ENCODE measurements at regions not wholly inside any gene's neighbourhood (a gene's known extent, or its start where the extent isn't known, plus 50 kb on each side); places are given as distances from the start of the nearest gene placed in this dataset.
"Not testable (repeated sequence)": the region's sequence is repeated elsewhere in the genome, so short reads cannot be mapped to it uniquely, and the experiment has no call there.

GRCh38 chr5:17087035-17087434, 130.4 kb upstream of the BASP1 start:
- no peak for DNase-seq (ENCODE audit: low spot score)

- DNase-seq (ENCODE audit: low spot score): no peak
Observed at GRCh38 chr5:17088051-17088450, 129.4 kb upstream of the BASP1 start.

GRCh38 chr5:17089001-17089400, 128.4 kb upstream of the BASP1 start:
- DNase-seq (ENCODE audit: low spot score): no peak

DNA sequence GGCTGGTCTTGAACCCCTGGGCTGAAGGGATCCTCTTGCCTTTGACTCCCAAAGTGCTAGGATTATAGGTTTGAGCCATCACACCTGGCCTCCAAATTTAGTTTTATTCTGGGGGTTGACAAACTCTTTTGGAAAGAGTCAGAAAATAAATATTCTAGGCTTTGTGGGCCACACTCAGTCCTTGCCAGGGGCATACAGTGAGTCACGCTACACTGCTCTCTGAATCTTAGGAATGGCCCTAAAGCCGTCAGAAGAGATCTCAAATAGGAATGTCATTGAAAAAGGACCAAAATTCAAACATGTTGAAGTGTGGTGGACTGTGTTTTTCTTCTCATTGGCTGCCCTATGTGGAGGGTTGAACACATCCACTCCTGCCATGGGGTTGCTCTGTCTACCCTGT, 127.7 kb upstream of the BASP1 start:
- DNase-seq (ENCODE audit: low spot score): no peak

DNA sequence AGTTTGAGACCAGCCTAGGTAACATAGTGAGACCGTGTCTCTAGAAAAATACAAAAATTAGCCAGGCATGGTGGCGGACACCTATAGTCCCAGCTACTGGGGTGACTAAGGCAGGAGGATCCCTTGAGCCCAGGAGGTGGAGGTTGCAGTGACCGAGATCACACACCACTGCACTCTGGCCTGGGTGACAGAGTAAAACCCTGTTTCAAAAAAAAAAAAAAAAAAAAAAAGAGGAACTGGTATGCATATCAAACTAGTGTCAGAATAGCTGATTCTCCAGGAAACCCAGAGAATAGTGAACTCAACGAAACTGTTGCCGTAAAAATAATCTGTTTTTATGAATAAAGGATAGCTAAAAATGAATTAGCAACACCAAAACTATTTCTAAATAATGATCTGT, 126.6 kb upstream of the BASP1 start:
- DNase-seq (ENCODE audit: low spot score): no peak

- no peak for DNase-seq (ENCODE audit: low spot score)
Observed at GRCh38 chr5:17094830-17095229, 122.6 kb upstream of the BASP1 start.

DNA sequence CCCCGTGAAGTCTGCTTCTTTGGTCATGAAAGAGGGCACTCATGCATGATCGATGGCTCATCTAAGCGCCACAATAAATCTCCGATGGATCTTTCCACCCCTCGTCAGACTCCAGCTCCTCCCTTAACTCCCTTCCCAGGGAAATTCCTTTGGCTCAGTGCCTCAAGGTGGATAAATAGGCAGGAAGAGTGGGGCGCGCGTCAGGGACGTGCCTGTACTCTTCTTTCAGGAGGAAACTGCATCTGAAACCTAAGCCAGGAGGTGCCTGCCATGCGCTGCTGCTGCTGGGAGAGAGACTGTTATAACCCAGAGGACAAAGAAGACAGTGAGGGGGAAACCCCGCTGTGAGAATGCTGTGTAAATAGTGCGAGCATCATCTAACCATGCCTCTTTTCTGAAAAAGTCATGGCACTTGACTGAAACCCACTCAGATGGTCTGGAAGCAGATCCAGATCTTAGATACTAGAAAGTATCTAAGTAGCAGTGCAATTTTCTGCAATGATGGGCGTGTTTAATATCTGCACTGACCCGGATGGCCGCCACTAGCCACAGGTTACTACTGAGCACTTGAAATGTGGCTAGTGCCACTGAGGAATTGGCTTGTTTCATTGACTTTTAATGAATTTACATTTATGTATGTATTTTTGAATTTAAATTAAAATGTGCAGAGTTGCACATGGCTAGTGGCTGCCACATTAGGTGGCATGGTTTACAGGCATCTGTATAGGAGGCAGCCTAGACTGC, 120.3 kb upstream of the BASP1 start:
- no peak for DNase-seq (ENCODE audit: low spot score)

DNA sequence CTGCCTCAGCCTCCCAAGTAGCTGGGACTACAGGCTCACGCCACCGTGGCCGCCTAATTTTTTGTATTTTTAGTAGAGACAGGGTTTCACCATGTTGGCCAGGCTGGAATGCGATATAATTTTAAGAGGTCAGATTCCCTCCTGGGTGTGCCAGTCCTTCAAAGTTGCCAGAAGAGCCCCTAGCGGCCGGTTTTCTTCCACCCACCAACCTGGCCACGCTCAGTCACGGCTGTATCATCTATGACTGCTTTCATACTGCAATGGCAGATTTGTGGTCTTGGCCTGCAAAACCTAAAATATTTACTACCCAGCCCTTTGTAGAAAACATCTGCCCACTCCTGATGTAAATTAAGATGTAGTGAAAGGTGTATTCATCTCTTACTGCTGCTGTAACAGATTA, 117.5 kb upstream of the BASP1 start:
- no peak for DNase-seq (ENCODE audit: low spot score)

- no peak for DNase-seq (ENCODE audit: low spot score)
Observed at GRCh38 chr5:17103461-17103860, 114.0 kb upstream of the BASP1 start.

DNA sequence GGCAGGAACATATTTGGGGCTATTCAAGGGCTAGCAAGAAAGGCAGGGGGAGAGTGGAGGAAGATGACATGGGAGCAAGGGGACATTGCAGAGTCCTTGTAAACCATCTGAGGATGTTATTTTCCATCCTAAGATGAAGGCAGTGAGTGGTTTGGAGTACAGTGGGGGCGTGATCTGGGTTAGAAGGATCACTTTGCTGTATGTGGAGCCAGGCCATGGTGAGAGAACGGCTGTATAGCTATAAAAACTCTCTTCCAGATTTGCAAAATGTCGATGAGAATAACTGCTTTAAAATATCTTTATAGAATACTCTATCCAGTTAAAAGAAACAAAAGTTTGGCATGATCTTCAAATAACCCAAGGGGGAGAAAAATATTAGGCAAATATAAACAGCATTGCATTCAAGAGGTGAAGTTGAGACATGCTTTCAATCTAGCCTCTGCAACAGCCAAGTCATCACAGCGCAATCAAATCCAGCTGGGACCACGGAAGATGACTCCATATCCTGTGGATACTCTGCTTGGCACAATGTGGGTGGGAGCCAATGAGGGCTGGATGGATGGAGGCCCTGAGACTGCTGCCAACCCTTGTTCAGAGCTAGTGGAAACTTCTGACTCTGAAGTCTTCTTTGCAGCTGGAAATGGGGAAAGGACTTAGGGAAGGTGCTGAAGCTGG, 111.5 kb upstream of the BASP1 start:
- DNase-seq (ENCODE audit: low spot score): peak; percentile 55

GRCh38 chr5:17106521-17106920, 110.9 kb upstream of the BASP1 start:
- DNase-seq (ENCODE audit: low spot score): no peak

DNA sequence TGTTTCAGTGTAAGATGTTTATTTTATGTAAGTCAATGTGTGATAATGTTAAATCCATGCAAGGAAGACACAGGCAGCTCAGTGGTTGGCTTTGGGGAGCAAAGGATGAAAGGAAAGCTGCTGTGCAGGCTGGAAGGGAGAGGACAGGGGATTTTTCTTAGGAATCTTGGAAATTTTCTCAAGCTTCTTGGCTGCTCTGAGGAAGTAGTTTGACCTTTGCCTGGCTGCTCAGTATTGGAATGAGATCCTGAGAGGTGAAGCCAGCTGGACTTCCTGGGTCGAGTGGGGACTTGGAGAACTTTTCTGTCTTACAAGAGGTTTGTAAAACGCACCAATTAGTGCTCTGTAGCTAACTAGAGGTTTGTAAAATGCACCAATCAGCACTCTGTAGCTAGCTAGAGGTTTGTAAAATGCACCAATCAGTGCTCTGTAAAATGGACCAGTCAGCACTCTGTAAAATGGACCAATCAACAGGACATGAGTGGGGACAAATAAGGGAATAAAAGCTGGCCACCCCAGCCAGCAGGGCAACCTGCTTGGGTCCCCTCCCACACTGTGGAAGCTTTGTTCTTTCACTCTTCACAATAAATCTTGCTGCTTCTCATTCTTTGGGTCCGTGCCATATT, 105.2 kb upstream of the BASP1 start:
- not testable (repeated sequence) for DNase-seq (ENCODE audit: low spot score)

DNA sequence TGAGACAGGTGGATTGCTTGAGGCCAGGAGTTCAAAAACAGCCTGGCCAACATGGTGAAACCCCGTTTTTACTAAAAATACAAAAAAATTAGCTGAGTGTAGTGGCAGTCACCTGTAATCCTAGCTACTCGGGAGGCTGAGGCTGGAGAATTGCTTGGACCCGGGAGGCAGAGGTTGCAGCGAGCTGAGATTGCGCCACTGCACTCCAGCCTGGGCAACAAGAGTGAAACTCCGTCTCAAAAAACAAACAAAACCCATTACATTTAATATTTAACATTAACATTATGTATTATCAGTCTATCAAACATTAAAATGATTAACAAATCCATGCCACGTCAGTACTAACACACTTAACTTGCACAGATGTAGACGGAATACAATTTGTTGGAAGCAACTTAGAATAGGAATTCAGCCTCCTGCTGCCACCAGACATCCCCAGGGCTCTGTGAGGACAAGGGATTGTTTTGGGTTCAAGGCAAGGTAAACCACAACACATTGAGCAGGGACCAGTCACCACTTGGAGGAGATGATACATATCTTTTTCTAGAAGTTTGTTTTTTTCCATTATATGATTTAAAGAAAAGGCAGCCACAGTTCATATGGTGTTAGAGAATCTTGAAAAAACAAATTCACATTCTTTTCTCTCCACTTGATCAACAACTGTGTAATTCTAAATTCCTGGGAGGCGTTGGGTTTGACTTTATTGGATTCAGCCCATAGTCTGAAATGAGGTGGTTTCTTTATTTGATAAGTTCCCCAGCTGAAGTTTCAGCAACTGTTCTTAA, 104.1 kb upstream of the BASP1 start:
- DNase-seq (ENCODE audit: low spot score): no peak

DNA sequence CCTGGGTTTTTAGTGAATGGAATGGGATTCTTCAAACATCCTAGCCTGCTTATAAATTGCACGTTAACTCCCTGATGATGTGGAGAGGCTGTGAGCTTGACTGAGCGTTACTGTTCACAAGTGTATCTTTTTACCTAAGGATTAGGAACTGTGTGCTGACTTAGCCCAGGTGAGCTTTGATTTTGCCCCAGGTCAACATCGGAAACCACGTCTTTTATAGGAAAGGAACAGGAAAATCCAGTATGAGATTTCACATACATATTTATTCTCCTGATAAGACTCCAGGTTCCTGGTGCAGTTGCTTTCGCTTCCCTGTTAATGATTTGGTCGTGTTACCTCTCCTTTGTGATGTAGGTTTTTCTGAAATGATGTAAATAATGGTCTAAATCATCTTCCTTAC, 103.2 kb upstream of the BASP1 start:
- no peak for DNase-seq (ENCODE audit: low spot score)

- no peak for DNase-seq (ENCODE audit: low spot score)
Observed at GRCh38 chr5:17114715-17115599, 102.5 kb upstream of the BASP1 start.

GRCh38 chr5:17115855-17116254, 101.6 kb upstream of the BASP1 start:
- no peak for DNase-seq (ENCODE audit: low spot score)

DNA sequence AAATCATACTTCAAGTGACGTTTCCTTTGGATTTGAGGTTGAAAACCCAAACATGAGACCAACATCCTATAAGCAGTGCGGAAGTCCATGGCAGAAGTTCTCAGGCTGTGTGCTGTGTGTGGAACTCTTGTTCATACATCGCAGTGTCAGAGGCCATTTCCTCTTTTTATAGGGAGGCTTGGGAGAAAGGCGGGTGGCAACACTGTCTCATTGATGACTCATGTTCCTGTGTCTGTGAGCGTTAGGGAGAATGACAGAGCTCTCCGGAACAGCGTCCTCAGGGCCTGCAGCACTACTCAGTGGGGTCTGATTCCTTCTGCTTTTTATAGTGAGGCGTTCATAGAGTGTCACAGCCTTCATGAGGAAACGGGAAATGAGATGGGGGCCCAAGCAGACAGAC, 98.8 kb upstream of the BASP1 start:
- peak; percentile 99 for DNase-seq (ENCODE audit: low spot score)

DNA sequence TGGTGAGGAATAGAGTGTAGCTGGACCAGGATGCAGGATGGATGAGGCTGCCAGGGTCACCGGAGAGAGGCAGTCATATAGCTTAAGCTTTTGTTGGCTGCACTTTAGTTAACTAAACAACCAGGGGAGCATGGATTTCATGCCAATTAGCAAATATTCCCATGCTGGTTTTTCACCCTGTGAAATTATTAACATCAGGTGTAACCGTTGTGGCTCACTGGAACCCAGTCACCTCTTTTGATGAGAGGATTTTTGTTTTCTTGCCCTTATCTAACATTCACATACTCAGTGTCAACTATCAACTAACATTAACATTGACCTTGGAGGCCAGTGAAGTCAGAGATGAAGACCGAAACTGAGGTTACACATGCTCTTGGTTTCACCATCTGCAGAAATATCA, 97.2 kb upstream of the BASP1 start:
- no peak for DNase-seq (ENCODE audit: low spot score)

DNA sequence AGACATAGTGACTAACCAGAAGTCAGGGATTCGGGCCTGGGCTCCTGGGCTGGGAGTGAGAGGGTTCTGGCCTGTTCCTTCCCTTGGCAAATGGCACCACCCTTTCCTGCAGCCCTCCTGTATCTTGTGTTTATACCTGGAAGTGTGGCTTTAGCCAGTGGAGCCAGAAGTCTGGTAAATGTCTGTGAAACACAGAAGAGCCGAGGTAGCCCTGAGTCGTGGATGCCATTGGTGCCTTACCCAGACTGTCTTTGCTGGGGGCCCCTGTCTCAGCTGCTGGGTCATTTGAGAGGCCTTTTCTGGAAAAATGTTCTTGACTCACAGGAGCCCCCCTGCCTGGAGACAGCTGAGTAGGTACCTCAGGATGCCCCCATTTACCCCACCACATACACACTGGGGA, 95.7 kb upstream of the BASP1 start:
- DNase-seq (ENCODE audit: low spot score): no peak

DNA sequence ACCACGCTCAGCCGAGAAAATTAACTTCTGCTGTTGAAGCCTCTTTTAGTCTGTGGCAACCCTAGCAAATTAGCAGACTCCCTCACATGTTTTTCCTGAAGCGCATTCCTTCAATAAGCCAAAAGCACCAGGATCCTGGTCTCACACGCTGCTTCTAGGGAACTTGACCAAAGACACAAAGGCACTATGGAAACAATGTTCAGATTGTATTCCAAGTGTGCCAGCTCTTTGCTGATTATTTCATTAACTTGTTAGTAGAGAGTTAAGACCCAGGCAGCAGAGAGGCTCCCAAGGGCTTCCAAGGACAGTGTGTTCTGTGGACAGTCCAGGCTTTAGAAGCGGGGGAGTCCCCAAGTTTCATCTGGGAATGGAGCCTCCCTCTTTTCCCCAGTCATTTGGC, 94.4 kb upstream of the BASP1 start:
- DNase-seq (ENCODE audit: low spot score): no peak

GRCh38 chr5:17123773-17124172, 93.7 kb upstream of the BASP1 start:
- not testable (repeated sequence) for DNase-seq (ENCODE audit: low spot score)
